Adrenal gland (tissue), 5 donors: ENCODE measurements at regions not wholly inside any gene's neighbourhood (a gene's known extent, or its start where the extent isn't known, plus 50 kb on each side); places are given as distances from the start of the nearest gene placed in this dataset.

Experiments used
- CTCF ChIP-seq, 6 experiments: fragments of 450-650 bp in 4 of 6; fragments of 200-600 bp in 2 of 6; sonication (generic) in 1 of 6; IDR thresholded peaks; 1 replicate in 5 of 6; 2 replicates in 1 of 6; pipeline versions ENCODE4 v1.5.1 to v1.8.0; 2016 to 2021; ENCODE audit warnings: antibody characterized with exemption in 6 of 6, mild to moderate bottlenecking in 2 of 6, moderate library complexity in 1 of 6
- POLR2A ChIP-seq, 2 donors: fragments of 450-650 bp; IDR thresholded peaks; one replicate each; pipeline ENCODE4 v1.6.1; 2017; ENCODE audit warnings: antibody characterized with exemption in 2 of 2, mild to moderate bottlenecking in 2 of 2, moderate library complexity in 1 of 2
- donor health status: DM: no; HTN: no; CAD: no.

- TF ChIP-seq POLR2A (IDR thresholded peaks at IDR 0.05) (no peak), CTCF (IDR thresholded peaks at IDR 0.05) (no peak)
These were observed 245.9 kb upstream of the FAT3 start for GRCh38 chr11:91978747-91979146.
